ENCODE measurements at regions not wholly inside any gene's neighbourhood (a gene's known extent, or its start where the extent isn't known, plus 50 kb on each side); places are given as distances from the start of the nearest gene placed in this dataset.

DNA sequence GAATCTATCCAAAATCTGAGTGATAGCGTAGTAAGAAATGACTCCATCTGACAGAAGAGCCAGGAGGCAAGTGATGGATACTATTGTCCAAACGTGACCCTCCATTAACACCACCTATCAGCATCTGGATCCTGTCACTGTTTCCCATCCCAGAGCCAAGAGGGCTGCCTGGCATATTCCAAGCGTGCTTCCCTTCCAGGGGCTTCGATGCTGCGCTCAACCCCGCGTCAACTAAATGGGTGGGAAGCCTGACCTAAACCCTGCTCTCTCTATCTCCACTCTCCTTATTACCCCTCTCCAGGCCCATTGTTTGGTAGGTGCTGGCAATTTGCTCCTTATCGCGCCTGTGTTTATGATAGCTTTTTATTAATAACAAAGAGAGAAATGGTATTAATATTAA, 83.2 kb downstream of the NR2F2 start:
- Mint-ChIP-seq H3K27me3 (peaks cover 77 to 93% (median 88%) of the 10 kb centered on the region in 5 donors), H3K27ac (no peak overlapping the region), H3K36me3 (peaks cover 0 to 3% (median 0%) of the 10 kb centered on the region in 5 donors), H3K4me1 (peaks cover 0 to 18% (median 8%) of the 10 kb centered on the region in 7 donors), H3K4me3 (no peak overlapping the region), H3K9me3 (peaks cover 0 to 12% (median 0%) of the 10 kb centered on the region in 11 donors)
- Histone ChIP-seq H3K27me3 (ENCODE audit: control insufficient read depth in 2 of 2, insufficient read depth in 2 of 2, low read length in 2 of 2) (peaks cover 3 to 17% of the 10 kb centered on the region in 2 donors), H3K4me3 (ENCODE audit: low read length) (no peak overlapping the region), H3K4me1 (ENCODE audit: control insufficient read depth in 2 of 2, insufficient read depth in 2 of 2, low read length in 2 of 2) (no peaks in the 10 kb centered on the region), H3K9me3 (ENCODE audit: control insufficient read depth in 2 of 3, low read length in 3 of 3) (no peaks in the 10 kb centered on the region), H3K27ac (ENCODE audit: low read depth, low read length) (no peak overlapping the region), H3K36me3 (ENCODE audit: control insufficient read depth in 2 of 3, insufficient read depth in 3 of 3, low read length in 3 of 3) (no peaks in the 10 kb centered on the region)
- POLR2A ChIA-PET, result no interaction called here
- DNase-seq (no peak), ATAC-seq (no peak)
- CTCF ChIA-PET, result no interaction called here
- intact Hi-C loops (cut with micrococcal nuclease), result no loop called here

DNA sequence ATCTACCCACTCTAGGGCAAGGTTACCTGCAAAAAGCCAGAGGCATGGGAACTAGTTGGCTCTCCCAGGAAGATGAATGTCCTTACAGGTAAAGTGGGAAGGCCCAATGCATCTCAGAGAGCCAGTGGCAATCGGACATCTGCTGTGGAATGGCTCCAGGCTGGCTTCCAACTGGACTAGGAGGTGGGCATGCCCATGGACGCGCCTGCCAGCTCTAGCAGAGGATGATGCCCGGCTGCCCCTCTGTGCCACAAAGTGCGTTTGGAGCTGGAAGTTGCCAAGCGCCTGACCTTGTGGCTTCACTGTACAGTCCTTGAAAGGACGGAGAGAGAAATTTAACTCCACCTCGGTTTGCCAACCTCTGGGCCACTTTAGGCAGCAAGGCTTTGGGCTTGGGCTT, 84.4 kb downstream of the NR2F2 start:
- H3K27me3 ChIP-seq (ENCODE audit: control insufficient read depth in 2 of 2, insufficient read depth in 2 of 2, low read length in 2 of 2), result peaks cover 0 to 12% of the 10 kb centered on the region in 2 donors
- Mint-ChIP-seq H3K4me3 (no peak overlapping the region), H3K4me1 (peaks cover 0 to 9% (median 5%) of the 10 kb centered on the region in 7 donors), H3K9me3 (peaks cover 0 to 11% (median 0%) of the 10 kb centered on the region in 11 donors), H3K27me3 (peaks cover 82 to 94% (median 87%) of the 10 kb centered on the region in 5 donors), H3K36me3 (peaks cover 0 to 3% (median 0%) of the 10 kb centered on the region in 5 donors), H3K27ac (no peak overlapping the region)
- no peaks in the 10 kb centered on the region for H3K9me3 ChIP-seq (ENCODE audit: control insufficient read depth in 2 of 3, low read length in 3 of 3)
- H3K4me3 ChIP-seq (ENCODE audit: low read length), result no peak overlapping the region
- DNase-seq (no peak), ATAC-seq (no peak)
- ChIA-PET CTCF (no interaction called here), POLR2A (no interaction called here)
- intact Hi-C loops (cut with micrococcal nuclease), result loop anchor here in 1 of 2 donors (5.0 kb wide), 1 partner anchor 73 kb away; no protein-coding TSS in a partner anchor
- H3K4me1 ChIP-seq (ENCODE audit: control insufficient read depth in 2 of 2, insufficient read depth in 2 of 2, low read length in 2 of 2), result no peaks in the 10 kb centered on the region
- H3K36me3 ChIP-seq (ENCODE audit: control insufficient read depth in 2 of 3, insufficient read depth in 3 of 3, low read length in 3 of 3), result no peaks in the 10 kb centered on the region
- no peak overlapping the region for H3K27ac ChIP-seq (ENCODE audit: low read depth, low read length)

DNA sequence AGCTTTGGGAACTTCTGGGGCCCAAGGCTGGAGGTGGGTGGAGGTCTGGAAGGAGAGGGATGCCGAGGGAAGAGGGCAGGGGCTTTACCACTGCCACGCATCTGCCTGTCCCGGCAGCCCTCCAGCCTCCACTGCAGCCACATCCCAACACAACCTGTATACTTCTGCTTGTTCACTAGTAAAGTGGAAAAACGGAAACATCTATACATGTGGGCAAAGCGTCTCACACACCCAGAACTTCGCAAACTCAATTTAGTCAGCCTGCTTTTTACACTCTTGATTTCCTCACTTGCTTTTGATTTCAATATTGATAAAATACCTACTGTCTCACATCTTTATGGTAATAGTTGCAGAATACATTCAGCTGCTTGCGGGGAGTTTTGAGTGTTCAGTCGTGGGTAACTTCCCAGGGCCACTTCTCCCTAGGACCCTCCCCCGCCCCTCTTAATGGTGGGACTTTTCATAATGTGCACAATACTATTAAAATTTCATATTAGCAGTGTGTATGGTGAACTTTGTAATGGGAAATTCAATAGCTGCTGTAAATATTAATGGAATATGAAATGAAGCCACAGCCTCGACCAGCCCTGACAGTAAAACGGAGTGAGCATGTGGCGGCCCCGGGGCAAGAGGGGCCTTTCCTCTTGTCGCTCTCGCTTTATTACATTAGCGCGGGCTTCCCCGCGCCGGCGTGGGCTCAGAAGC, 85.2 kb downstream of the NR2F2 start:
- Mint-ChIP-seq H3K27me3 (peaks cover 75 to 90% (median 79%) of the 10 kb centered on the region in 5 donors), H3K4me1 (peaks cover 0 to 6% (median 4%) of the 10 kb centered on the region in 7 donors), H3K4me3 (no peak overlapping the region), H3K9me3 (peaks cover 0 to 10% (median 0%) of the 10 kb centered on the region in 11 donors), H3K36me3 (peaks cover 0 to 3% (median 0%) of the 10 kb centered on the region in 5 donors), H3K27ac (peak overlapping the region in 1 of 9 donors; percentile 13)
- Histone ChIP-seq H3K4me1 (ENCODE audit: control insufficient read depth in 2 of 2, insufficient read depth in 2 of 2, low read length in 2 of 2) (no peaks in the 10 kb centered on the region), H3K27me3 (ENCODE audit: control insufficient read depth in 2 of 2, insufficient read depth in 2 of 2, low read length in 2 of 2) (peaks cover 0 to 5% of the 10 kb centered on the region in 2 donors), H3K27ac (ENCODE audit: low read depth, low read length) (no peak overlapping the region), H3K4me3 (ENCODE audit: low read length) (no peak overlapping the region), H3K36me3 (ENCODE audit: control insufficient read depth in 2 of 3, insufficient read depth in 3 of 3, low read length in 3 of 3) (no peaks in the 10 kb centered on the region), H3K9me3 (ENCODE audit: control insufficient read depth in 2 of 3, low read length in 3 of 3) (no peaks in the 10 kb centered on the region)
- intact Hi-C loops (cut with micrococcal nuclease), result loop anchor here in 1 of 2 donors (2.0 to 5.0 kb wide), 2 partner anchors 73 to 87 kb away; no protein-coding TSS in a partner anchor
- POLR2A ChIA-PET, result no interaction called here
- CTCF ChIA-PET, result no interaction called here
- no peak for ATAC-seq
- DNase-seq, result no peak

DNA sequence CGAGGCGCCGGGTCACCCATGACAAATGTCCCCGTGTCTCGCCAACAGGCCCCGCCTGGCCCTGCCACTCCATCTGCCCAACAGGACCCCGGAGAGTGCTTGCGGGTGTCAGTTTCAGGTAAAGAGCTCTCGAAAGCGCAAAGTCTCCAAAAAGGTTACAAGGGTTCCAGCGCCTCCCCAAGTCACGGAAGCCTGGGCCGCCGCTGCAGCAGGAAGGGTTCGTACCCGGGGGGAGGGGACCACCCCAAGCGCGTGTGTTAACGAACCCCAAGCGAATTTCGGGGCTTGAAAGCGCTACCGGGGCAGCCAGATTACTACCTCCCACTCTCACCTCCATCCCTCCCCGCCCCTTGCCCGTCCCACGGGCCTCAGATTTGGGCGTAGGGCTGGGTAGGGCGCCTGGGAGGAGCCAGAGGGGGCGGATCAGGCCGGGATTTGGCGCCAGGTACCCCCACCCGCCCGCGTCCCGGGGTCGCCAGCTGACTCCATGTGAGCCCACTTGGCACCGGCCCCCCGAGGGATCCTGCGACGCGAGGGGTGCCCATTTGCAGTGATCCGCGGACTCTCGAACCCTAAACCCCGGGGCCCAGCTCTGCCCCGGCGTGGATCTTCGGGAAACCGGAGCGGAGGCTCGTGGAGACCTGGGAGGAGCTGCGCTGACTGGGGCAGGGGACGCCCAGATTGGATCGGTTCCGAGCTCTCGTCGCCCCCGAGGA, 85.9 kb downstream of the NR2F2 start:
- Mint-ChIP-seq H3K4me3 (no peak overlapping the region), H3K9me3 (peaks cover 0 to 6% (median 0%) of the 10 kb centered on the region in 11 donors), H3K27me3 (peaks cover 74 to 90% (median 76%) of the 10 kb centered on the region in 5 donors), H3K27ac (peak overlapping the region in 1 of 9 donors; percentile 13), H3K4me1 (peaks cover 0 to 6% (median 4%) of the 10 kb centered on the region in 7 donors), H3K36me3 (peaks cover 0 to 3% (median 0%) of the 10 kb centered on the region in 5 donors)
- ATAC-seq (no peak), DNase-seq (no peak)
- intact Hi-C loops (cut with micrococcal nuclease), result loop anchor here in 1 of 2 donors (2.0 to 5.0 kb wide), 2 partner anchors 74 to 88 kb away; no protein-coding TSS in a partner anchor
- Histone ChIP-seq H3K27ac (ENCODE audit: low read depth, low read length) (no peak overlapping the region), H3K36me3 (ENCODE audit: control insufficient read depth in 2 of 3, insufficient read depth in 3 of 3, low read length in 3 of 3) (no peaks in the 10 kb centered on the region), H3K4me3 (ENCODE audit: low read length) (no peak overlapping the region), H3K9me3 (ENCODE audit: control insufficient read depth in 2 of 3, low read length in 3 of 3) (no peaks in the 10 kb centered on the region), H3K27me3 (ENCODE audit: control insufficient read depth in 2 of 2, insufficient read depth in 2 of 2, low read length in 2 of 2) (peaks cover 0 to 5% of the 10 kb centered on the region in 2 donors), H3K4me1 (ENCODE audit: control insufficient read depth in 2 of 2, insufficient read depth in 2 of 2, low read length in 2 of 2) (no peaks in the 10 kb centered on the region)
- CTCF ChIA-PET, result no interaction called here
- POLR2A ChIA-PET, result no interaction called here

DNA sequence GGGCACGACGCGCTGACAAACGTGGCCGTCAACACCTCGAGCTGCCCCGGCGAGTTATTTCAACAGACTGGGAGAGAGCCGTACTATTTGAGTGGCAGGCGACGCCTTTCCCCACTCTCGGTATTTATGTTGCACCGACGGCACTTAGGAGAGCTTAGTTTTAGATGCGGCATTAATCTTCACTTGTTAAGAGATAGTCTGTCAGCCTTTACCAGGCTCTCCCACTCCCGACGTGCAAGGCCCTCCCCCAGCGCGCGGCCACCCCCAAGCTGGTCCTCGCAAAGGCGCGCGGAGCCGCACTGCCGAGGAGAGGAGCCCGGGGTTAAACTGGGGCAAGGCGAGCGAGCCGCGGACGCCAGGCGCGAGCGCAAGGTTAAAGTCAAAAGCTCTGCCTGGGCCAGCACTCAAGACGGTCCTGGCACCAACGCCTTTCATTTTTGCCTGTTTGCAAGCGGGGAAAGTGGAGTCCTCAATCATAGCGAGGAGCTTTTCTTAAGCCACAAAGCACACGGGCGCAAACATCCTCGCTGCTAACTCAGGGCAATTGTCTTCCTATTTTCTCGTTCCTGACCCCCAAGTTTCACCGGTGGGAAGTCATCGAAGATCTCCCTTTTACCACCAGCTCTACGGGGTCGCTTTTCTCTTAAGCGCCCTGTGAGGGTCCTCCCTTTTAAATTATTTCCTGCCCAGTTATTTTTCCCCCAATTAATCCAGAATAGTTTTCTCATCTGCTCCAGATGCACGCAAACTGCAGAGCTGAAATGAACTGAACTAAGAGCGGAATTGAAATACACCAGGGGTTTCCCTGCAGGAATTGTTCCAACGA, 86.6 kb downstream of the NR2F2 start:
- Mint-ChIP-seq H3K27ac (peak overlapping the region in 1 of 9 donors; percentile 10), H3K9me3 (peaks cover 0 to 7% (median 0%) of the 10 kb centered on the region in 11 donors), H3K4me1 (peaks cover 0 to 6% (median 4%) of the 10 kb centered on the region in 7 donors), H3K36me3 (peaks cover 0 to 3% (median 0%) of the 10 kb centered on the region in 5 donors), H3K27me3 (peaks cover 69 to 90% (median 75%) of the 10 kb centered on the region in 5 donors), H3K4me3 (peak overlapping the region in 1 of 10 donors; percentile 28)
- intact Hi-C loops (cut with micrococcal nuclease), result loop anchor here in 1 of 2 donors (2.0 to 5.0 kb wide), 2 partner anchors 75 to 88 kb away; no protein-coding TSS in a partner anchor
- POLR2A ChIA-PET, result no interaction called here
- ATAC-seq (no peak), DNase-seq (no peak)
- CTCF ChIA-PET, result no interaction called here
- Histone ChIP-seq H3K4me3 (ENCODE audit: low read length) (no peak overlapping the region), H3K9me3 (ENCODE audit: control insufficient read depth in 2 of 3, low read length in 3 of 3) (no peaks in the 10 kb centered on the region), H3K27me3 (ENCODE audit: control insufficient read depth in 2 of 2, insufficient read depth in 2 of 2, low read length in 2 of 2) (no peaks in the 10 kb centered on the region), H3K4me1 (ENCODE audit: control insufficient read depth in 2 of 2, insufficient read depth in 2 of 2, low read length in 2 of 2) (no peaks in the 10 kb centered on the region), H3K27ac (ENCODE audit: low read depth, low read length) (no peak overlapping the region), H3K36me3 (ENCODE audit: control insufficient read depth in 2 of 3, insufficient read depth in 3 of 3, low read length in 3 of 3) (no peaks in the 10 kb centered on the region)

DNA sequence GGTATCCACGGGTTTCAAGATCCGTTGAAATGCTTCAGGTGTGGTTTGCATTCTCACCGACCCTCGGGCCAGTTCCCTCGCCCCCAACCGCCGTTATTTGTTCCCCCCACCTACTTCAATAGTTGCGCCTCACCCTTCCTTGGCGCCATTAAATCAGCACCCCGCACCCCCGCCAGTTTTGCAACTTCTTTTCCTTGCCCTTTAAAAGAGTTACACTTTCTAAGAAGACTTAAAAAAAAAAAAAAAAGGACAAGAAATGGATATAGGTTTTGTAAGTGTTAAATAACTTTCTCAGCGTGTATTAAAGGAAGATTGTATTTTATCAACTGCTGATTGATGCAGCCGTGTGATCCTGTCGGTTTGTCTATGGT, 87.2 kb downstream of the NR2F2 start:
- ChIA-PET CTCF (no interaction called here), POLR2A (no interaction called here)
- ATAC-seq (no peak), DNase-seq (no peak)
- Mint-ChIP-seq H3K36me3 (peaks cover 0 to 3% (median 0%) of the 10 kb centered on the region in 5 donors), H3K27me3 (peaks cover 70 to 87% (median 74%) of the 10 kb centered on the region in 5 donors), H3K9me3 (peaks cover 0 to 7% (median 3%) of the 10 kb centered on the region in 11 donors), H3K27ac (no peak overlapping the region), H3K4me3 (peak overlapping the region in 1 of 10 donors; percentile 28), H3K4me1 (peaks cover 0 to 6% (median 4%) of the 10 kb centered on the region in 7 donors)
- no peaks in the 10 kb centered on the region for H3K4me1 ChIP-seq (ENCODE audit: control insufficient read depth in 2 of 2, insufficient read depth in 2 of 2, low read length in 2 of 2)
- H3K4me3 ChIP-seq (ENCODE audit: low read length), result no peak overlapping the region
- no peaks in the 10 kb centered on the region for H3K36me3 ChIP-seq (ENCODE audit: control insufficient read depth in 2 of 3, insufficient read depth in 3 of 3, low read length in 3 of 3)
- no peaks in the 10 kb centered on the region for H3K27me3 ChIP-seq (ENCODE audit: control insufficient read depth in 2 of 2, insufficient read depth in 2 of 2, low read length in 2 of 2)
- no peaks in the 10 kb centered on the region for H3K9me3 ChIP-seq (ENCODE audit: control insufficient read depth in 2 of 3, low read length in 3 of 3)
- intact Hi-C loops (cut with micrococcal nuclease), result loop anchor here in 1 of 2 donors (2.0 to 5.0 kb wide), 2 partner anchors 75 to 89 kb away; no protein-coding TSS in a partner anchor
- no peak overlapping the region for H3K27ac ChIP-seq (ENCODE audit: low read depth, low read length)
